ENCODE measurements at regions not wholly inside any gene's neighbourhood (a gene's known extent, or its start where the extent isn't known, plus 50 kb on each side); places are given as distances from the start of the nearest gene placed in this dataset.

GRCh38 chr2:49298230-49298629, 143.9 kb upstream of the FSHR start:
- TF ChIP-seq CTCF (IDR thresholded peaks at IDR 0.05; ENCODE audit: low read length) (no peak), EZH2 (IDR thresholded peaks at IDR 0.05; ENCODE audit: borderline replicate concordance, low read length) (no peak)

Data from OCI-LY1 (cell line).